ENCODE measurements at regions not wholly inside any gene's neighbourhood (a gene's known extent, or its start where the extent isn't known, plus 50 kb on each side); places are given as distances from the start of the nearest gene placed in this dataset.
A peak's percentile ranks its signal among the peaks of the same experiment; 100 is the strongest.

DNA sequence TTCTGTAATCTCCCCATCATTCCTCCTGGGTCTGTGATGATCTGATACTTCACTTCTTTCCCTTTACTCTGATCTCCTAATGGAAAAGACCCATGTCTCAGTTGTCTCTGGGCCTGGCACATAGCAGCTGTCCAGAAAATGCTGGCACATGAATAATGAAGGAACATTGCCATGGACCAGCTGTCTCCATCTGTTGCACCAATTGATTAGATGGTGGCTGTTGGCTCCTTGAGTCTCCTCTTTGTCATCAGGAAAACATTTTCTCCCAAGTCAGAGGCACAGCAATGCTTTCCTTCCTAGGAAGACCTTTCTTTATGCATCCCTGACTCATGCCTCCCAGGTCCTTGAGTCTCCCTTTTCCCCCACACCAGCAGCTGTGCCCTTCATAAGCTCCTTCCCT lies 286.2 kb upstream of the CXCR4 start:
- DNase-seq (ENCODE audit: low spot score) = no peak

- DNase-seq (ENCODE audit: low spot score) = no peak
Measured at GRCh38 chr2:136402281-136402680, 284.3 kb upstream of the CXCR4 start.

- no peak for DNase-seq (ENCODE audit: low spot score)
Measured at GRCh38 chr2:136399667-136400289, 281.8 kb upstream of the CXCR4 start.

DNA sequence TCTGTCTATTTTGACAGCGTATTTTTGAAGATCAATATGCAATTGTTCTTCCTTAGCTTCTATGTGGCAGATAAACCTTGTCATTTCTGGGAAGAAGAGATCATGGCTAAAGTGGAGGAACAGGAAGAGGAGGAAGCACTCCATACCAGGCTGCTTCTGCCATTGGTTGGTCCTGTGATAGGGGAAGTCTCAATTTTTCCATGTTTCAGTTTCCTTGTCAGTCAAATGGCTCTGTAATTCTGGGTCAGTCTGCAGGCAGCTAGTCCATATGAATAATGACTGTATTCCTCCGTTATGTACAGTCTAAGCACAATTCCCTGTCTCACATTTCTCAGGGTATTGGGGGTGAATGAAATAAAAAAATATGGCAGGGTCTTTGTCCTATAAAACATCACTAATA lies 277.6 kb upstream of the CXCR4 start:
- no peak for DNase-seq (ENCODE audit: low spot score)

DNA sequence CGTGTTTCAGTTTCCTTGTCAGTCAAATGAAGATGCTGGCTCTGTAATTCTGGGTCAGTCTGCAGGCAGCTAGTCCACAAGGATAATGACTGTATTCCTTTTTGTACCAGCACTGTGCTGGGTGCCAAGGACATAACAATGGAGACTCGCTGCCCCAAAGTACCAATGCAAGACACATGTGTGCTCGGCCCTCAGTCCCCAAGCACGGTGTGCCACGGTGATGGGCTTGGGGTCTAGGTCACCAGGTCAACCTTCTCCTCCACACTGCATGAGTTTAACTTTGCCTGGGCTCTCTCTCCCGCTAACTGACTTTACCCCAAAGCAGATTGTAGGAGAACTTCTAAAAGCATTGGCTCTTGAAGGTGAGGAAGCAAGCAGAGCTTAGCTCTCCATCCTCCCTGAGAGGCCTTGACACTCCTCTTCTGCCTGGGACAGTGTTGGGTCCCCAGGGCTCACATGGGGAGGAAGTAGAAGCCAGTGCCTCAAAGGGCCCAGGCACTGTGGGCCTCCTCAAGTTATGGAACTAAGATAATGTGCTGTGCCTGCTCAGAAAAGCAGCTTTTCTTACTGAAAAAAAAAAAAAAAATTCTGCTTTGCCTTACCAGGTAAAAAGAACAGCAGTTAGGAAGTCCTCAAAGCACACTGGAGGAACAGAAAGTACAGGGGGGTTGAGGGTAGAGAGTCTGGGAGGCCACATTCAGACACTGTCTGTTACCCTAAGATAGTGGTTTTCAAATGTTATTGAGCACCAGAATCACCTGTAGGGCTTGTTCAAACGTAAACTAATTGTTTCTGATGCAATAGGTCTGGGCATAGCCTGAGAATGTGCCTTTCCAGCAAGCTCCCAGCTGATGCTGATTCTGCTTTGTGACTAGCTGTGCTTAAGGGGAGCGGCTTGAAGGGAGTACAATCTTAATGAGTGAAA lies 276.4 kb upstream of the CXCR4 start:
- no peak for DNase-seq (ENCODE audit: low spot score)

DNA sequence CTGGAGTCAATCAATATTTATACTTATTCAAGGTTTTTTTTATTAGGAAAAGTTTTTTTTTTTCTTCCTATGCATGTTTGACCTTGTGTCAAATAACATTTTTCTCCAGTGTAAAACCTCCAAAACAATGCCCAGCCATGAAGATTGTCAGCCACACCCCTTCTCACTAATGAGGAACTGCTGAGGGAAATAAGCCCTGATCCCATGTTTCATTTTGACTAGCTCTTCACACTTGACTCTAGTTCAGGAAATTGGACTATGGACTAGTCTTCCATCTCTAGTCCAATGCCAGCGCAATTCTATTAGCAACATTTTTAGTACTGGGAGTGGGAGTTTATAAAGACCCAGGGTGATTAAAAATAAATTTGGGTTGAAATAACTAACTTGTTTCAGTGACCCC lies 275.6 kb upstream of the CXCR4 start:
- DNase-seq (ENCODE audit: low spot score) = no peak

- DNase-seq (ENCODE audit: low spot score) = no peak
Measured at GRCh38 chr2:136392897-136393505, 275.1 kb upstream of the CXCR4 start.

GRCh38 chr2:136389809-136390208 lies 271.9 kb upstream of the CXCR4 start:
- DNase-seq (ENCODE audit: low spot score) = no peak

GRCh38 chr2:136386046-136386445 lies 268.1 kb upstream of the CXCR4 start:
- DNase-seq (ENCODE audit: low spot score) = no peak

- DNase-seq (ENCODE audit: low spot score) = peak; percentile 59
Measured at GRCh38 chr2:136384531-136385303, 266.8 kb upstream of the CXCR4 start.

DNA sequence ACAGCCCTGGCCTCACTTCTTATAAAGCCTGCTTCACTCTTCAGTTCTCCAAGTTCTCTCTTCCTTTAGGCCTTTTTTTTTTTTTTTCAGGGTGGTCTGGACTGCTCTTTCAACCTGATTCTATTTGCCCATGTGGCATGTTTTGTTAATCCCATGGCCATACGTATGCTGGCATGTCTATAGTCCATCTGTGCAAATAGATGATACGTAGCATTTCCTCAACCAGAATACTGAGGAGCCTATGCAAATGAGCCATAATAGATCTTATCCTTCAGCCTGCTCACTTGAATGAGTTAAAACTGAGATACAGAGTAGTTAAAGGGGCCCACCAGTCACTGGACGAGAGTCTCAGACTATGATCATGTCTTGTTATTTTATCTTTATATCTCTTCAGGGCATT lies 265.2 kb upstream of the CXCR4 start:
- no peak for DNase-seq (ENCODE audit: low spot score)

GRCh38 chr2:136381722-136382633 lies 264.0 kb upstream of the CXCR4 start:
- DNase-seq (ENCODE audit: low spot score) = no peak

- DNase-seq (ENCODE audit: low spot score) = no peak
Measured at GRCh38 chr2:136381245-136381644, 263.3 kb upstream of the CXCR4 start.

DNA sequence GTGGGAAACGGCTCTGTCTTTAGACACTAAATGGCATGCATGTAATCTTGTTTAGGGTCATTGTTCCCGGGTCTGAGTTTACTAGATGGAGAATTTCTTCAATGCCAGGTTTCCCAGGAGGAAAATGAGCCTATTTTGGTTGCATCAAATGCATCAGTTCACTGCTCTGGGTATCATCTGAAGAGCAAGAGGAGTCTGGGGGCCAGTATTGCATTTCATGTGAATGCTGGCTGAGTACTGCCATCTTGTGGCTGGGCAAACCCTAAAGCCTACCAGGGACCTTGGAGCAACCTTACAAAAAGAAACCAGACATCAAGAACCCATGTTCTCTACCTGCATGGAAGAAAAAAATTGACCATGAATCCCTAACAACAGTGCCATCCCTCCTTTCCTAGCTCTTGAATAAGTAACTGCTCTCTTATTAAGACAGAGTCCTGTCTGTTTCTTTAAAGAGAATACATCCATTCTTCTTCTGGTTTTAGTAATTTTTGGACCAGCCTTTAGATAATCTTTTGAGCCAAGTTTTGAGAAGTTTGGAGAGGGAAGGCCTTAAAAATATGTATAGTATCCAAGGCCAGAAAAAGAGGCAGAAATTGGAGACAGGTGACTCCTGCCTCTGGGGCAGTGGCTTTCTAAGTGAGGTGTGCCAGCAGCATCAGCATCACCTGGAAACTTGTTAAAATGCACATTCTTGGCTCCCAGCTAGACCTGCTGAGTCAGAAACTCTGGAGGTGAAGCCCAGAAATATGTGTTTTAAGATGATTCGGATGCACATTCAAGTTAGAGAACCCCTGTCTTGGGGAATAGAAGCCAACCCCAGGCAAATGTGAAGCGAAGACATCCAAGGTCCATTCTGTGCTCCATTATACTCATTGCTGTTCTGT lies 261.0 kb upstream of the CXCR4 start:
- peak; percentile 50 for DNase-seq (ENCODE audit: low spot score)

GRCh38 chr2:136377423-136378382 lies 259.8 kb upstream of the CXCR4 start:
- no peak for DNase-seq (ENCODE audit: low spot score)

GRCh38 chr2:136376798-136377211 lies 258.9 kb upstream of the CXCR4 start:
- DNase-seq (ENCODE audit: low spot score) = no peak

DNA sequence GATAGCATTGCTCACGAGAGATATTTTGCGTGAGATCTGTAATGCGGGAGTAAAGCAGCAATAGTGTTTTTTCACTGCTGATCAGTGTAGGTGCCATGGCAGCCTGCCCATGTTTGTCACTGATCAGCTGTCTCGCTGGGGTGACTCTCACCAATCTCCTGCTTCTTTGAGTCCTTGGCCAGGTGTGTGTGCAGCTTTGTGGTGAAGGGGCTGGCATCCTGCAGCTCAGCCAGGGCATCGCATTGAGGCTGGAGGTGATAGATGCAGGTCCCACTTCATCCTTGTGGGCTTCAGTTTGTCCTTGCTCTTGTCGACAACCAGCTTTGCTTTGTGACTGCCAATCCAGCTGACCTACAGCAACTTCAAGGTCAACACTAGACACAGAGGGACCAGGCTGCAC lies 258.3 kb upstream of the CXCR4 start:
- no peak for DNase-seq (ENCODE audit: low spot score)

- DNase-seq (ENCODE audit: low spot score) = no peak
Measured at GRCh38 chr2:136375017-136375901, 257.3 kb upstream of the CXCR4 start.

Data from ureter (tissue), 1 donor.